ENCODE measurements at regions not wholly inside any gene's neighbourhood (a gene's known extent, or its start where the extent isn't known, plus 50 kb on each side); places are given as distances from the start of the nearest gene placed in this dataset.
"Not testable (repeated sequence)": the region's sequence is repeated elsewhere in the genome, so short reads cannot be mapped to it uniquely, and the experiment has no call there.

GRCh38 chr14:52179141-52179790 lies 88.2 kb upstream of the PTGDR start:
- no peak overlapping the region for H3K4me3 ChIP-seq (ENCODE audit: low read depth, low read length)
- no peak for DNase-seq (ENCODE audit: low read depth)
- in situ Hi-C loops (cut with HindIII; ENCODE audit: low sequenced_read_pairs) = no loop called here
- TF ChIP-seq, protein P1, sequence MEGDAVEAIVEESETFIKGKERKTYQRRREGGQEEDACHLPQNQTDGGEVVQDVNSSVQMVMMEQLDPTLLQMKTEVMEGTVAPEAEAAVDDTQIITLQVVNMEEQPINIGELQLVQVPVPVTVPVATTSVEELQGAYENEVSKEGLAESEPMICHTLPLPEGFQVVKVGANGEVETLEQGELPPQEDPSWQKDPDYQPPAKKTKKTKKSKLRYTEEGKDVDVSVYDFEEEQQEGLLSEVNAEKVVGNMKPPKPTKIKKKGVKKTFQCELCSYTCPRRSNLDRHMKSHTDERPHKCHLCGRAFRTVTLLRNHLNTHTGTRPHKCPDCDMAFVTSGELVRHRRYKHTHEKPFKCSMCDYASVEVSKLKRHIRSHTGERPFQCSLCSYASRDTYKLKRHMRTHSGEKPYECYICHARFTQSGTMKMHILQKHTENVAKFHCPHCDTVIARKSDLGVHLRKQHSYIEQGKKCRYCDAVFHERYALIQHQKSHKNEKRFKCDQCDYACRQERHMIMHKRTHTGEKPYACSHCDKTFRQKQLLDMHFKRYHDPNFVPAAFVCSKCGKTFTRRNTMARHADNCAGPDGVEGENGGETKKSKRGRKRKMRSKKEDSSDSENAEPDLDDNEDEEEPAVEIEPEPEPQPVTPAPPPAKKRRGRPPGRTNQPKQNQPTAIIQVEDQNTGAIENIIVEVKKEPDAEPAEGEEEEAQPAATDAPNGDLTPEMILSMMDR (IDR thresholded peaks at IDR 0.05; ENCODE audit: low read depth, low read length, missing control alignments) = no peak

- H3K4me3 ChIP-seq (ENCODE audit: low read depth, low read length) = no peak overlapping the region
- in situ Hi-C loops (cut with HindIII; ENCODE audit: low sequenced_read_pairs) = no loop called here
- no peak for DNase-seq (ENCODE audit: low read depth)
- TF ChIP-seq, protein P1 (IDR thresholded peaks at IDR 0.05; ENCODE audit: low read depth, low read length, missing control alignments) = no peak
These were observed 91.5 kb upstream of the PTGDR start for GRCh38 chr14:52175982-52176502.

GRCh38 chr14:52171932-52172331 lies 95.6 kb upstream of the PTGDR start:
- DNase-seq (ENCODE audit: low read depth); in situ Hi-C loops (cut with HindIII; ENCODE audit: low sequenced_read_pairs); H3K4me3 ChIP-seq (ENCODE audit: low read depth, low read length): not testable (repeated sequence)

DNA sequence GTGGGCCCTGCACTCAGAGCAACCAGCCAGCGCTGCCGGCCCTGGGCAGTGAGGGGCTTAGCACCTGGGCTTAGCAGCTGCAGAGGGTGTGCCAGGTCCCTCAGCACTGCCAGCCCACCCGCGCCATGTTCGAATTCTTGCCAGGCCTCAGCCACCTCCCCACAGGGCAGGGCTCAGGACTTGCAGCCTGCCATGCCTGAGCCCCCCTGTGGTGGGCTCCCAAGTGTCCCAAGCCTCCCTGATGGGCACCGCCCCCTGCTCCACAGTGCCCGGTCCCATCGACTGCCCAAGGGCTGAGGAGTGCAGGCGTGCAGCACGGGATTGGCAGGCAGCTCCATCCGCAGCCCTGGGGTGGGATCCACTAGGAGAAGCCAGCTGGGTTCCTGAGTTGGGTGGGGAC lies 98.0 kb upstream of the NID2 start:
- H3K4me3 ChIP-seq (ENCODE audit: low read depth, low read length) = no peak overlapping the region
- in situ Hi-C loops (cut with HindIII; ENCODE audit: low sequenced_read_pairs) = no loop called here
- DNase-seq (ENCODE audit: low read depth) = no peak
- TF ChIP-seq, protein P1 (IDR thresholded peaks at IDR 0.05; ENCODE audit: low read depth, low read length, missing control alignments) = no peak

- H3K4me3 ChIP-seq (ENCODE audit: low read depth, low read length) = no peak overlapping the region
- in situ Hi-C loops (cut with HindIII; ENCODE audit: low sequenced_read_pairs) = no loop called here
- no peak for DNase-seq (ENCODE audit: low read depth)
- TF ChIP-seq, protein P1 (IDR thresholded peaks at IDR 0.05; ENCODE audit: low read depth, low read length, missing control alignments) = no peak
These were observed 86.9 kb upstream of the NID2 start for GRCh38 chr14:52155651-52156213.

DNA sequence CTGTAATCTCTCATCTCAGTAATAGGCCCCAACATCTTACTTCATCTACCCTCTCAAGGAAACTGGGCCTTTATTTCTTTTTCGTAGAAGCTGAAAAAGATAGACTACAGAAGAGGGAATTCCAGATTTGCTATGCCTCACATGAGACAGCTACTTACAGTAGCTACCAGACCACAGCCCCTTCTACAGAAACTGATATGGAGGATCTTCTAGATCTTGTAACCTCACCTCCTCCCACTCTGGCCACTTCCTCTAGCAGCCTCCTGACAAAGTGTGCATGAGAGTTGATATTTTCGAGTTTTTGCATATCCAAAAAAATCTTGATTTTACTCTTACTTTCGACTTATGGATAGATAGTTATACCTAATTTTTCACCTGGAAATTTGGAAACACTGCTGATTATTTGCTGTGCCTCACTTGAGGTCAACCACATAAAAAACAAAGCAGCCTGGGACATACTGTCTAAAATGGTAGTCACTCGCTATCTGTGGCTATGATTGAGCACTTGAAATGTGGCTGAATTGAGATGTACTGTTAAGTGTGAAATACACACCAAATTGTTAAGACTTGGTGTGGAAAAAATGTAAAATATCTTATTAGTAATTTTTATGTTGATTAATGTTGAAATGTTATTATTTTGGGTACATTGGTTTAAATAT lies 86.3 kb upstream of the NID2 start:
- no peak for DNase-seq (ENCODE audit: low read depth)
- in situ Hi-C loops (cut with HindIII; ENCODE audit: low sequenced_read_pairs) = no loop called here
- no peak overlapping the region for H3K4me3 ChIP-seq (ENCODE audit: low read depth, low read length)
- TF ChIP-seq, protein P1 (IDR thresholded peaks at IDR 0.05; ENCODE audit: low read depth, low read length, missing control alignments) = no peak

DNA sequence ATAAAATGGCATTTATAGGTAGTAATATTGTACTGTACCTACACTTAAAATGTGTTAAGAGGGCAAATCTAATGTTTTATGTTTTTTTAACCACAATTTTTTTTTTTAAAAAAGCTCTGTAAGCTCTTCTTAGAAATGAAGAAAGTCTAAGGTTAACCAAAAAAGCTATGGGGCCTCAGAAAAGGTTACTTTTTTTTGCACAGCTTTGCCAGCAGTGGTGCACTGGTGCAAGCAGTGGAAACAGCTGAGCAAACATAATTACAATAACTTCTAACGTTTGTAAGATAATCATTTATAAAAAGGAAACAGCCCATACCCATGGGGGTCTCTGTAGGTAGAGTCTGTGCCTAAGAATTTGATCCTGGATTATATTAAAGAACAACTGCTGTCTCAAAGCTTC lies 85.1 kb upstream of the NID2 start:
- H3K4me3 ChIP-seq (ENCODE audit: low read depth, low read length) = no peak overlapping the region
- TF ChIP-seq, protein P1 (IDR thresholded peaks at IDR 0.05; ENCODE audit: low read depth, low read length, missing control alignments) = no peak

More for the DNA sequence above, 85.1 kb upstream of the NID2 start:
- in situ Hi-C loops (cut with HindIII; ENCODE audit: low sequenced_read_pairs) = no loop called here
- no peak for DNase-seq (ENCODE audit: low read depth)

All from astrocyte of the cerebellum (primary cell).